IPS-20b (cell line): ENCODE measurements at regions not wholly inside any gene's neighbourhood (a gene's known extent, or its start where the extent isn't known, plus 50 kb on each side); places are given as distances from the start of the nearest gene placed in this dataset.

ENCODE experiments used
- H3K27ac ChIP-seq: one replicate; pipeline ENCODE4 v1.5.1; 2013; ENCODE audit warnings: low read length
- H3K27me3 ChIP-seq: 2 replicates; pipeline ENCODE4 v1.6.1; 2013; ENCODE audit warnings: mild to moderate bottlenecking, low read length, inconsistent platforms; ENCODE audit not compliant: insufficient read depth
- H3K36me3 ChIP-seq: 2 replicates; pipeline ENCODE4 v1.6.1; 2013; ENCODE audit warnings: low read depth, mild to moderate bottlenecking, inconsistent platforms, low read length, moderate library complexity; ENCODE audit not compliant: insufficient read depth
- H3K4me1 ChIP-seq: 2 replicates; pipeline ENCODE4 v1.6.1; 2013; ENCODE audit warnings: mild to moderate bottlenecking, control low read depth, inconsistent platforms, low read length, moderate library complexity; ENCODE audit not compliant: insufficient read depth
- H3K4me3 ChIP-seq: 2 replicates; pipeline ENCODE4 v1.5.1; 2013; ENCODE audit warnings: mild to moderate bottlenecking, low read length, inconsistent platforms
- H3K9ac ChIP-seq: 2 replicates; pipeline ENCODE4 v1.6.1; 2013; ENCODE audit warnings: low read depth, mild to moderate bottlenecking, inconsistent platforms, low read length, moderate library complexity
- H3K9me3 ChIP-seq: 2 replicates; pipeline ENCODE4 v1.6.1; 2013; ENCODE audit warnings: mild to moderate bottlenecking, low read depth, low read length, inconsistent platforms; ENCODE audit not compliant: insufficient read depth

- no peak overlapping the region for H3K27ac ChIP-seq
- no peak overlapping the region for H3K9ac ChIP-seq
- no peak overlapping the region for H3K4me3 ChIP-seq
- no peaks in the 10 kb centered on the region for H3K27me3 ChIP-seq
- no peaks in the 10 kb centered on the region for H3K9me3 ChIP-seq
- H3K4me1 ChIP-seq: peaks cover 17% of the 10 kb centered on the region
- no peaks in the 10 kb centered on the region for H3K36me3 ChIP-seq
Measured at GRCh38 chr17:68792042-68792685, 163.0 kb downstream of the ABCA8 start.

- Histone ChIP-seq H3K4me3 (no peak overlapping the region), H3K27ac (no peak overlapping the region), H3K9ac (no peak overlapping the region), H3K36me3 (no peaks in the 10 kb centered on the region), H3K27me3 (no peaks in the 10 kb centered on the region), H3K4me1 (peaks cover 17% of the 10 kb centered on the region), H3K9me3 (no peaks in the 10 kb centered on the region)
Measured at GRCh38 chr17:68790931-68791330, 164.3 kb downstream of the ABCA8 start.

GRCh38 chr17:68790492-68790891 lies 164.7 kb downstream of the ABCA8 start:
- Histone ChIP-seq H3K9ac (no peak overlapping the region), H3K27ac (no peak overlapping the region), H3K27me3 (no peaks in the 10 kb centered on the region), H3K9me3 (no peaks in the 10 kb centered on the region), H3K36me3 (no peaks in the 10 kb centered on the region), H3K4me1 (peaks cover 17% of the 10 kb centered on the region), H3K4me3 (no peak overlapping the region)

- Histone ChIP-seq H3K27ac (no peak overlapping the region), H3K36me3 (no peaks in the 10 kb centered on the region), H3K4me1 (peaks cover 13% of the 10 kb centered on the region), H3K9ac (no peak overlapping the region), H3K27me3 (no peaks in the 10 kb centered on the region), H3K9me3 (no peaks in the 10 kb centered on the region), H3K4me3 (no peak overlapping the region)
Measured at GRCh38 chr17:68789203-68789962, 165.8 kb downstream of the ABCA8 start.

GRCh38 chr17:68785565-68786486 lies 169.4 kb downstream of the ABCA8 start:
- Histone ChIP-seq H3K9me3 (peaks cover 7% of the 10 kb centered on the region; the same call in 1 of the 2 replicates), H3K4me3 (no peak overlapping the region), H3K4me1 (no peaks in the 10 kb centered on the region), H3K27ac (no peak overlapping the region), H3K36me3 (no peaks in the 10 kb centered on the region), H3K27me3 (no peaks in the 10 kb centered on the region), H3K9ac (no peak overlapping the region)

GRCh38 chr17:68784431-68784830 lies 170.8 kb downstream of the ABCA8 start:
- Histone ChIP-seq H3K4me3 (no peak overlapping the region), H3K27ac (no peak overlapping the region), H3K9me3 (peaks cover 7% of the 10 kb centered on the region; the same call in 1 of the 2 replicates), H3K27me3 (no peaks in the 10 kb centered on the region), H3K36me3 (no peaks in the 10 kb centered on the region), H3K4me1 (no peaks in the 10 kb centered on the region), H3K9ac (no peak overlapping the region)

- H3K9ac ChIP-seq: no peak overlapping the region
- H3K4me3 ChIP-seq: no peak overlapping the region
- H3K27ac ChIP-seq: no peak overlapping the region
- no peaks in the 10 kb centered on the region for H3K36me3 ChIP-seq
- peaks cover 7% of the 10 kb centered on the region; the same call in 1 of the 2 replicates for H3K9me3 ChIP-seq
- H3K4me1 ChIP-seq: no peaks in the 10 kb centered on the region
- no peaks in the 10 kb centered on the region for H3K27me3 ChIP-seq
Measured at GRCh38 chr17:68783861-68784260, 171.3 kb downstream of the ABCA8 start.

- no peak overlapping the region for H3K9ac ChIP-seq
- no peaks in the 10 kb centered on the region for H3K36me3 ChIP-seq
- H3K27me3 ChIP-seq: no peaks in the 10 kb centered on the region
- no peak overlapping the region for H3K27ac ChIP-seq
- H3K4me3 ChIP-seq: no peak overlapping the region
- peaks cover 7% of the 10 kb centered on the region; the same call in 1 of the 2 replicates for H3K9me3 ChIP-seq
- H3K4me1 ChIP-seq: no peaks in the 10 kb centered on the region; the same call in 1 of the 2 replicates
Measured at GRCh38 chr17:68782789-68783188, 172.4 kb downstream of the ABCA8 start.

- H3K36me3 ChIP-seq: no peaks in the 10 kb centered on the region
- H3K27me3 ChIP-seq: no peaks in the 10 kb centered on the region
- H3K4me3 ChIP-seq: no peak overlapping the region
- no peak overlapping the region for H3K9ac ChIP-seq
- no peak overlapping the region for H3K27ac ChIP-seq
- H3K4me1 ChIP-seq: no peaks in the 10 kb centered on the region; the same call in 1 of the 2 replicates
- H3K9me3 ChIP-seq: peaks cover 7% of the 10 kb centered on the region; the same call in 1 of the 2 replicates
Measured at GRCh38 chr17:68780596-68780995, 174.6 kb downstream of the ABCA8 start.

GRCh38 chr17:68778726-68779125 lies 176.5 kb downstream of the ABCA8 start:
- Histone ChIP-seq H3K27me3 (no peaks in the 10 kb centered on the region), H3K9me3 (peaks cover 7% of the 10 kb centered on the region; the same call in 1 of the 2 replicates), H3K36me3 (no peaks in the 10 kb centered on the region), H3K4me3 (no peak overlapping the region), H3K27ac (no peak overlapping the region), H3K4me1 (no peaks in the 10 kb centered on the region; the same call in 1 of the 2 replicates), H3K9ac (no peak overlapping the region)

- no peaks in the 10 kb centered on the region for H3K27me3 ChIP-seq
- no peak overlapping the region for H3K27ac ChIP-seq
Measured at GRCh38 chr17:68777856-68778694, 176.9 kb upstream of the FAM20A start.

More at GRCh38 chr17:68777856-68778694, 176.9 kb upstream of the FAM20A start:
- Histone ChIP-seq H3K9ac (no peak overlapping the region), H3K36me3 (no peaks in the 10 kb centered on the region), H3K9me3 (peaks cover 7% of the 10 kb centered on the region; the same call in 1 of the 2 replicates), H3K4me1 (no peaks in the 10 kb centered on the region; the same call in 1 of the 2 replicates), H3K4me3 (no peak overlapping the region)
